Upper lobe of left lung (tissue), 4 donors: ENCODE measurements at regions not wholly inside any gene's neighbourhood (a gene's known extent, or its start where the extent isn't known, plus 50 kb on each side); places are given as distances from the start of the nearest gene placed in this dataset.

ENCODE experiments used
- EP300 ChIP-seq, 4 donors: sonication (generic); formaldehyde crosslinking; IDR thresholded peaks; one replicate each; pipeline ENCODE4 v1.5.1; 2017; ENCODE audit warnings: antibody characterized with exemption in 4 of 4, control low read depth in 2 of 4
- TF ChIP-seq, protein P1 (sequence below), 6 experiments: fragments of 450-650 bp in 4 of 6; fragments of 200-600 bp in 2 of 6; sonication (generic) in 2 of 6; IDR thresholded peaks; one replicate each; pipeline ENCODE4 v1.5.1; 2016 to 2019; ENCODE audit warnings: antibody characterized with exemption in 6 of 6

DNA sequence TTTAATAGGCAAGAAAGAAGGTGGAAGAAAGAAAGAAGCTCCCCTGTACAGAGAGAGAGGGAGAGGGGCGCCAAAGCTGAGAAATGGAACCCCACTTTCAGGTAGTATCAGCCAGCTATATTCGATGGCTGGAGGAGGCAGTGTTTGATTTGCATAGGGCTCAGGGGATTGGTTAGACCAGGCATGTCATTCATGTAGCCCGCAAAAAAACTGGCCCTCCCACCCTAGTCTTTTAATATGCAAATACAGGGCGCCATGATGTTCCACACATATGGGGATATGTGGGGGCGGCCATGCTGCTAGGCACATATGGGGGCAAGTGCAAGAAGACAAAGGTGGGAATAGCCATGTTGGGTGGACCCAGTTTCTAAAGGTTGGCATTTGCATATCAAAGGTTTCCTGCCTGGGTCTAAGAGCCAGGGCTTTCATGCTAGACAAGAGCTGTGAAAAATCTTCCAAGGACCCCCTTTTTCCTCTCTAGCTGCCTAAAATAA lies 174.4 kb upstream of the ADRA1B start:
- TF ChIP-seq, protein P1, sequence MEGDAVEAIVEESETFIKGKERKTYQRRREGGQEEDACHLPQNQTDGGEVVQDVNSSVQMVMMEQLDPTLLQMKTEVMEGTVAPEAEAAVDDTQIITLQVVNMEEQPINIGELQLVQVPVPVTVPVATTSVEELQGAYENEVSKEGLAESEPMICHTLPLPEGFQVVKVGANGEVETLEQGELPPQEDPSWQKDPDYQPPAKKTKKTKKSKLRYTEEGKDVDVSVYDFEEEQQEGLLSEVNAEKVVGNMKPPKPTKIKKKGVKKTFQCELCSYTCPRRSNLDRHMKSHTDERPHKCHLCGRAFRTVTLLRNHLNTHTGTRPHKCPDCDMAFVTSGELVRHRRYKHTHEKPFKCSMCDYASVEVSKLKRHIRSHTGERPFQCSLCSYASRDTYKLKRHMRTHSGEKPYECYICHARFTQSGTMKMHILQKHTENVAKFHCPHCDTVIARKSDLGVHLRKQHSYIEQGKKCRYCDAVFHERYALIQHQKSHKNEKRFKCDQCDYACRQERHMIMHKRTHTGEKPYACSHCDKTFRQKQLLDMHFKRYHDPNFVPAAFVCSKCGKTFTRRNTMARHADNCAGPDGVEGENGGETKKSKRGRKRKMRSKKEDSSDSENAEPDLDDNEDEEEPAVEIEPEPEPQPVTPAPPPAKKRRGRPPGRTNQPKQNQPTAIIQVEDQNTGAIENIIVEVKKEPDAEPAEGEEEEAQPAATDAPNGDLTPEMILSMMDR (IDR thresholded peaks at IDR 0.05): no peak
- no peak for TF ChIP-seq EP300 (IDR thresholded peaks at IDR 0.05)
